ENCODE measurements at regions not wholly inside any gene's neighbourhood (a gene's known extent, or its start where the extent isn't known, plus 50 kb on each side); places are given as distances from the start of the nearest gene placed in this dataset.

DNA sequence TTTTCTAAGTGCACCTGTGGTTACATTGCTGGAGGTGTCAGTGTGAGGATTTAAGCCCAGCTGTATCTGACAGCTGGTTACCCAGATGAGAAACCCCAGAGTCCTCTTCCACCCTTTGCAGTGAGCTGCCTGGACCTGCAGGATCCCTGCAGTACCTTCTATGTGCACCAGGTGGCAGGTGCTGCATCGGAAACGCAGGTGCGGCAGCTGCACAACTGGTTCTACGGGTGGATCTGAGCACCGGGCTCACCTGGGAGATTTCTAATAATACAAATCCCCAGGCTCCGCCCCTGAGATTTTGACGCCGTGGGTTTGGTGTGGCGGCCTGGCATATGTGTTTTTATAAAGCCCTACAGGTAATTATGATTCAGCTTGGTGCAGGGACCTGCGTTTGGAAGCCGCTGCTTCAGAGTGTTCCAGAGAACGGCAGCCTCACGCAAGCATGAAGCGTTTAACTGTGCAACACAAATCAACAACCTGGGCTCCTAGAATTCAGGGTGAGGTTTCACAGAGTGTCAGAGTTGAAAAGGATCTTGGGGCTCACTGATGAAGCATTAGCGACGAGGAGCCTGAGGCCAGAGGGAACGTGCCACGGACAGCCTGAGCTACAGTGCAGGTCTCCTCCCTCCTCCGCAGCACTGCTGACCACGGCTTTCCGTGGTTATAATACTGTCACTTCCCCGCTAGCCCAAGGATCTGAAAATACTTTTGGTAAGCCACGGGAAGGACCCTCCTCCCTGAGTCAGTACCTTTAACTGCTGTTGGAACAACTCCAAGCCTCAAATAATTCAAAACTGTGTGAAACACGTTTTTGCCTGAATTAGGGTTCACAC, 96.7 kb upstream of the TRABD2B start:
- H3K27me3 ChIP-seq (ENCODE audit: control insufficient read depth, insufficient read depth, low read length): peaks cover 14% of the 10 kb centered on the region
- TF ChIP-seq, protein P1, sequence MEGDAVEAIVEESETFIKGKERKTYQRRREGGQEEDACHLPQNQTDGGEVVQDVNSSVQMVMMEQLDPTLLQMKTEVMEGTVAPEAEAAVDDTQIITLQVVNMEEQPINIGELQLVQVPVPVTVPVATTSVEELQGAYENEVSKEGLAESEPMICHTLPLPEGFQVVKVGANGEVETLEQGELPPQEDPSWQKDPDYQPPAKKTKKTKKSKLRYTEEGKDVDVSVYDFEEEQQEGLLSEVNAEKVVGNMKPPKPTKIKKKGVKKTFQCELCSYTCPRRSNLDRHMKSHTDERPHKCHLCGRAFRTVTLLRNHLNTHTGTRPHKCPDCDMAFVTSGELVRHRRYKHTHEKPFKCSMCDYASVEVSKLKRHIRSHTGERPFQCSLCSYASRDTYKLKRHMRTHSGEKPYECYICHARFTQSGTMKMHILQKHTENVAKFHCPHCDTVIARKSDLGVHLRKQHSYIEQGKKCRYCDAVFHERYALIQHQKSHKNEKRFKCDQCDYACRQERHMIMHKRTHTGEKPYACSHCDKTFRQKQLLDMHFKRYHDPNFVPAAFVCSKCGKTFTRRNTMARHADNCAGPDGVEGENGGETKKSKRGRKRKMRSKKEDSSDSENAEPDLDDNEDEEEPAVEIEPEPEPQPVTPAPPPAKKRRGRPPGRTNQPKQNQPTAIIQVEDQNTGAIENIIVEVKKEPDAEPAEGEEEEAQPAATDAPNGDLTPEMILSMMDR (IDR thresholded peaks at IDR 0.05; ENCODE audit: insufficient read depth, low read length, poor library complexity, severe bottlenecking): peak; percentile 97
- DNase-seq (ENCODE audit: low read depth): no peak
- H3K36me3 ChIP-seq (ENCODE audit: control insufficient read depth, insufficient read depth, low read length): no peaks in the 10 kb centered on the region
- H3K4me3 ChIP-seq (ENCODE audit: low read depth, low read length): no peak overlapping the region

DNA sequence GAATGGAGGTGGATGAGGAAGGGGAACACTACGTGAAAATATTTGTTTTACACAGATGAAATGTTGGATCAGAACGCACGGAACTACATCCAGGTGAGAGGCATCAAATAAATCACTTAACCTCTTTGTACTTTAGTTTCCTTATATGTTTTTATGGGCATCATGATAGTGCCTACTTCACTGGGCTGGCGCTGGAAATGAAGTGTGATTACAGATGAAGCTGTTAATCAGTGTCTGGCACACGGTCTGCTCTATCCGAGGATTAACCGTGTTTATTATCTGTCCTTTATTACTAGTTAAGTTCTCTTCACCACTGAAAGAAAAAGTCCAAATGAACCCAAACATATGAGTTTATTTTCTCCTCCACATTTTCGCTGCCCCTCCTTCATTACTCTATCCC, 96.0 kb upstream of the TRABD2B start:
- DNase-seq (ENCODE audit: low read depth): no peak
- H3K27me3 ChIP-seq (ENCODE audit: control insufficient read depth, insufficient read depth, low read length): peaks cover 7% of the 10 kb centered on the region
- H3K4me3 ChIP-seq (ENCODE audit: low read depth, low read length): no peak overlapping the region
- no peaks in the 10 kb centered on the region for H3K36me3 ChIP-seq (ENCODE audit: control insufficient read depth, insufficient read depth, low read length)
- TF ChIP-seq, protein P1 (IDR thresholded peaks at IDR 0.05; ENCODE audit: insufficient read depth, low read length, poor library complexity, severe bottlenecking): no peak

GRCh38 chr1:48092401-48092800, 95.2 kb upstream of the TRABD2B start:
- TF ChIP-seq, protein P1 (IDR thresholded peaks at IDR 0.05; ENCODE audit: insufficient read depth, low read length, poor library complexity, severe bottlenecking): no peak
- peaks cover 6% of the 10 kb centered on the region for H3K27me3 ChIP-seq (ENCODE audit: control insufficient read depth, insufficient read depth, low read length)
- no peaks in the 10 kb centered on the region for H3K36me3 ChIP-seq (ENCODE audit: control insufficient read depth, insufficient read depth, low read length)
- H3K4me3 ChIP-seq (ENCODE audit: low read depth, low read length): no peak overlapping the region
- no peak for DNase-seq (ENCODE audit: low read depth)

GRCh38 chr1:48089356-48089891, 92.2 kb upstream of the TRABD2B start:
- DNase-seq (ENCODE audit: low read depth): no peak
- Histone ChIP-seq H3K4me3 (ENCODE audit: low read depth, low read length) (no peak overlapping the region), H3K36me3 (ENCODE audit: control insufficient read depth, insufficient read depth, low read length) (no peaks in the 10 kb centered on the region), H3K27me3 (ENCODE audit: control insufficient read depth, insufficient read depth, low read length) (no peaks in the 10 kb centered on the region)
- TF ChIP-seq, protein P1 (IDR thresholded peaks at IDR 0.05; ENCODE audit: insufficient read depth, low read length, poor library complexity, severe bottlenecking): no peak

DNA sequence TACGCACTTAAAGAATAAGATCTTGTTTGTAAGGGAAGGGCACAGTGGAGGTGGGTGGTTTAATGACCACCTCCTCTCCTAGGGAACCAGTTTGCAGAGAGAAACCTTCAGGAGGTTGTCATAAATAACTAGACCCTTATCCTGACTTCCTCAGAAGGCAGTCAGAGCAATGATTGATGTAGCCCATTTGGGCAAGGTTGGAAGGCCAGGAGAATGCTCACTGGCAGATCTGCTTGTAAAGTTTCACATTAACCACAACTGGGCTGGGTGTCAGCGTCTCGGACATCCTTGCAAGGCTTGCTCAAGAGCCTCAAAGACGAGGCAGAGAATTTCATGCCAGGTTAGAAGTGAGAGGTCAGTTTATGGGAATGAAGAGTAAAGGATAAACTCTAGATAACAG, 87.6 kb upstream of the TRABD2B start:
- Histone ChIP-seq H3K27me3 (ENCODE audit: control insufficient read depth, insufficient read depth, low read length) (no peaks in the 10 kb centered on the region), H3K36me3 (ENCODE audit: control insufficient read depth, insufficient read depth, low read length) (no peaks in the 10 kb centered on the region), H3K4me3 (ENCODE audit: low read depth, low read length) (no peak overlapping the region)
- TF ChIP-seq, protein P1 (IDR thresholded peaks at IDR 0.05; ENCODE audit: insufficient read depth, low read length, poor library complexity, severe bottlenecking): no peak
- DNase-seq (ENCODE audit: low read depth): no peak
